GM06990 (cell line): ENCODE measurements at regions not wholly inside any gene's neighbourhood (a gene's known extent, or its start where the extent isn't known, plus 50 kb on each side); places are given as distances from the start of the nearest gene placed in this dataset.

ENCODE experiments used
- DNase-seq: peaks from one replicate; pipeline ENCODE4 v3.0.0-alpha.2; 2011; ENCODE audit not compliant: insufficient read length; ENCODE audit errors: extremely low read depth
- H3K27me3 ChIP-seq: replicated peaks from 2 replicates; pipeline ENCODE4 v1.6.0; 2011; ENCODE audit warnings: low read length; ENCODE audit not compliant: control insufficient read depth, insufficient read depth
- H3K36me3 ChIP-seq: 2 replicates; pipeline ENCODE4 v1.5.1; 2011; ENCODE audit warnings: low read length; ENCODE audit not compliant: control insufficient read depth, insufficient read depth
- H3K4me3 ChIP-seq: replicated peaks from 2 replicates; pipeline ENCODE4 v1.5.1; 2011; ENCODE audit warnings: low read depth, mild to moderate bottlenecking, control low read depth, low read length
- CTCF ChIP-seq: IDR thresholded peaks from 2 replicates; pipeline ENCODE4 v1.5.1; 2011; ENCODE audit warnings: low read length, control low read depth, mild to moderate bottlenecking, inconsistent platforms; ENCODE audit not compliant: insufficient read depth, poor library complexity, severe bottlenecking

- Histone ChIP-seq H3K4me3 (no peak overlapping the region), H3K36me3 (no peaks in the 10 kb centered on the region), H3K27me3 (no peaks in the 10 kb centered on the region)
- DNase-seq: no peak
- no peak for TF ChIP-seq CTCF
Observed at GRCh38 chr1:208496467-208497371, 252.5 kb upstream of the PLXNA2 start.

GRCh38 chr1:208497866-208498541 lies 253.8 kb upstream of the PLXNA2 start:
- TF ChIP-seq CTCF: no peak
- Histone ChIP-seq H3K27me3 (no peaks in the 10 kb centered on the region), H3K36me3 (no peaks in the 10 kb centered on the region), H3K4me3 (no peak overlapping the region)
- DNase-seq: no peak

- no peaks in the 10 kb centered on the region for H3K27me3 ChIP-seq
- no peak for DNase-seq
- H3K36me3 ChIP-seq: no peaks in the 10 kb centered on the region
- no peak overlapping the region for H3K4me3 ChIP-seq
- TF ChIP-seq CTCF: no peak
Observed at GRCh38 chr1:208499026-208499425, 254.8 kb upstream of the PLXNA2 start.

- Histone ChIP-seq H3K27me3 (no peaks in the 10 kb centered on the region), H3K4me3 (no peak overlapping the region), H3K36me3 (no peaks in the 10 kb centered on the region)
- no peak for DNase-seq
- no peak for TF ChIP-seq CTCF
Observed at GRCh38 chr1:208499601-208500000, 255.4 kb upstream of the PLXNA2 start.

GRCh38 chr1:208500375-208500774 lies 256.2 kb upstream of the PLXNA2 start:
- DNase-seq: no peak
- Histone ChIP-seq H3K36me3 (no peaks in the 10 kb centered on the region), H3K27me3 (no peaks in the 10 kb centered on the region), H3K4me3 (no peak overlapping the region)
- TF ChIP-seq CTCF: no peak
